GM10248 (cell line): ENCODE measurements at regions not wholly inside any gene's neighbourhood (a gene's known extent, or its start where the extent isn't known, plus 50 kb on each side); places are given as distances from the start of the nearest gene placed in this dataset.

Source experiments
- CTCF ChIA-PET: fragments of 300-600 bp; sonication (Branson Sonifier 250); formaldehyde crosslinking; extraction: SDS; loops from one replicate; lab custom pipeline; 2021; ENCODE audit warnings: antibody characterized with exemption; lab: Yijun Ruan, JAX
- POLR2A ChIA-PET: fragments of 350-650 bp; sonication (Branson Sonifier 250); formaldehyde crosslinking; extraction: SDS; loops from one replicate; lab custom pipeline; 2020; ENCODE audit warnings: antibody characterized with exemption; lab: Yijun Ruan, JAX
- DNase-seq: peaks from one replicate; pipeline ENCODE4 v3.0.0; 2012; ENCODE audit errors: extremely low spot score
- CTCF ChIP-seq: IDR thresholded peaks from 2 replicates; pipeline ENCODE4 v1.5.1; 2012; ENCODE audit warnings: mild to moderate bottlenecking, low read depth; ENCODE audit errors: extremely low read depth, missing control alignments, control extremely low read depth

- ChIA-PET POLR2A (no interaction called here), CTCF (no interaction called here)
- DNase-seq = no peak
- no peak for TF ChIP-seq CTCF
Measured at GRCh38 chr3:107153981-107154380, 223.3 kb upstream of the CCDC54 start.

- CTCF ChIA-PET = no interaction called here
- TF ChIP-seq CTCF = no peak
- POLR2A ChIA-PET = no interaction called here
- DNase-seq = no peak
Measured at GRCh38 chr3:107172411-107172810, 204.8 kb upstream of the CCDC54 start.

- ChIA-PET CTCF (interaction anchor here (1.3 kb wide), 1 partner anchor 10 kb away, joined by 3 read pairs; no protein-coding TSS in a partner anchor), POLR2A (no interaction called here)
- no peak for TF ChIP-seq CTCF
- DNase-seq = no peak
Measured at GRCh38 chr3:107184375-107184774, 192.9 kb upstream of the CCDC54 start.

- POLR2A ChIA-PET = no interaction called here
- CTCF ChIA-PET = interaction anchor here (1.5 kb wide), 1 partner anchor 10 kb away, joined by 4 read pairs; no protein-coding TSS in a partner anchor
- TF ChIP-seq CTCF = no peak
- DNase-seq = no peak
Measured at GRCh38 chr3:107188262-107188661, 189.0 kb upstream of the CCDC54 start.

GRCh38 chr3:107189158-107189791 is 188.0 kb upstream of the CCDC54 start:
- DNase-seq = no peak
- no peak for TF ChIP-seq CTCF
- CTCF ChIA-PET = interaction anchor here (1.5 kb wide), 1 partner anchor 9 kb away, joined by 4 read pairs; no protein-coding TSS in a partner anchor

GRCh38 chr3:107193116-107193515 is 184.1 kb upstream of the CCDC54 start:
- CTCF ChIA-PET = interaction anchor here (1.2 to 1.6 kb wide), 2 partner anchors 8 to 11 kb away, joined by 3 read pairs; no protein-coding TSS in a partner anchor
- no peak for TF ChIP-seq CTCF

More at GRCh38 chr3:107189158-107189791, 188.0 kb upstream of the CCDC54 start:
- POLR2A ChIA-PET = no interaction called here

More at GRCh38 chr3:107193116-107193515, 184.1 kb upstream of the CCDC54 start:
- DNase-seq = no peak
- POLR2A ChIA-PET = no interaction called here
